Stimulated activated CD8-positive, alpha-beta memory T cell treated with anti-CD3 and anti-CD28 coated beads, Interleukin-7, amount 100 ng/mL, for 48 hours (primary cell): ENCODE measurements at regions not wholly inside any gene's neighbourhood (a gene's known extent, or its start where the extent isn't known, plus 50 kb on each side); places are given as distances from the start of the nearest gene placed in this dataset.
A peak's percentile ranks its signal among the peaks of the same experiment; 100 is the strongest.

Experiments used
- DNase-seq, 2 donors: peaks; one replicate each; pipeline ENCODE4 v3.0.0-alpha.2; 2020; ENCODE audit warnings: low read depth in 1 of 2; ENCODE audit errors: extremely low read depth in 1 of 2

GRCh38 chr17:15177343-15177742 lies 87.8 kb downstream of the PMP22 start:
- DNase-seq: no peak

GRCh38 chr17:15175356-15175755 lies 89.8 kb downstream of the PMP22 start:
- no peak for DNase-seq

GRCh38 chr17:15171167-15172047 lies 93.7 kb downstream of the PMP22 start:
- DNase-seq: peak in 1 of 2 donors; percentile 9

GRCh38 chr17:15169676-15170075 lies 95.5 kb downstream of the PMP22 start:
- no peak for DNase-seq

GRCh38 chr17:15168379-15168778 lies 96.7 kb downstream of the PMP22 start:
- DNase-seq: no peak

GRCh38 chr17:15161395-15161794 lies 103.7 kb downstream of the PMP22 start:
- DNase-seq: no peak

- no peak for DNase-seq
Measured at GRCh38 chr17:15157051-15157450, 108.1 kb downstream of the PMP22 start.

GRCh38 chr17:15154618-15155017 lies 110.5 kb downstream of the PMP22 start:
- no peak for DNase-seq

GRCh38 chr17:15145621-15146020 lies 119.5 kb downstream of the PMP22 start:
- DNase-seq: no peak

GRCh38 chr17:15143524-15143923 lies 121.6 kb downstream of the PMP22 start:
- DNase-seq: no peak

GRCh38 chr17:15134363-15134762 lies 130.8 kb downstream of the PMP22 start:
- DNase-seq: no peak

- DNase-seq: no peak
Measured at GRCh38 chr17:15133826-15134225, 131.3 kb downstream of the PMP22 start.

- no peak for DNase-seq
Measured at GRCh38 chr17:15133143-15133542, 132.0 kb downstream of the PMP22 start.

GRCh38 chr17:15130426-15130825 lies 134.7 kb downstream of the PMP22 start:
- no peak for DNase-seq

- no peak for DNase-seq
Measured at GRCh38 chr17:15129986-15130385, 135.1 kb downstream of the PMP22 start.

GRCh38 chr17:15124746-15125145 lies 140.4 kb downstream of the PMP22 start:
- DNase-seq: no peak

GRCh38 chr17:15124264-15124595 lies 140.9 kb downstream of the PMP22 start:
- DNase-seq: no peak

- DNase-seq: no peak
Measured at GRCh38 chr17:15123593-15124263, 141.4 kb downstream of the PMP22 start.

- no peak for DNase-seq
Measured at GRCh38 chr17:15122857-15123256, 142.3 kb downstream of the PMP22 start.

GRCh38 chr17:15121426-15121825 lies 143.7 kb downstream of the PMP22 start:
- no peak for DNase-seq

- no peak for DNase-seq
Measured at GRCh38 chr17:15119968-15120367, 145.2 kb downstream of the PMP22 start.

GRCh38 chr17:15117239-15117638 lies 147.9 kb downstream of the PMP22 start:
- DNase-seq: no peak
